ENCODE measurements at regions not wholly inside any gene's neighbourhood (a gene's known extent, or its start where the extent isn't known, plus 50 kb on each side); places are given as distances from the start of the nearest gene placed in this dataset.
A peak's percentile ranks its signal among the peaks of the same experiment; 100 is the strongest.
"Not testable (repeated sequence)": the region's sequence is repeated elsewhere in the genome, so short reads cannot be mapped to it uniquely, and the experiment has no call there.

DNA sequence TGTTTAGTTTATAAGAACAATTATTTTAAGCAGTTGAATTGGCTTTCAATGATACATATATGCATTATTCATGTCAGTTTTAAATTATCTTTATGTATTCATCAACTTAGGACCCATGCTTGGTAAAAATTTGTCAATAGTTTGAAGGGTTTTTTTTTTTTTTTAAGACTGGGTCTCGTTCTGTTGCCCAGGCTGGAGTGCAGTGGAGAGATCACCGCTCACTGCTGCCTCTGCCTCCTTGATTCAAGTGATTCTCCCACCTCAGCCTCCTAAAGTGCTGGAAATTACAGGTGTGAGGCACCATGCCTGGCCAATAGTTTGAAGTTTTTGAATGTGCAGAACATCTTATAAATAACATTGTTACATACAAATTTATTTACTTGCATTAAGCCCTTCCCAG is 1671.0 kb upstream of the B3GALT2 start:
- no peaks in the 10 kb centered on the region for H3K4me1 ChIP-seq
- ATAC-seq (no peak), DNase-seq (no peak)
- no peak overlapping the region for H3K4me3 ChIP-seq
- intact Hi-C loops (cut with DNase I) = no loop called here
- no peaks in the 10 kb centered on the region for H3K27me3 ChIP-seq
- H3K36me3 ChIP-seq = no peaks in the 10 kb centered on the region
- TF ChIP-seq, protein P1, sequence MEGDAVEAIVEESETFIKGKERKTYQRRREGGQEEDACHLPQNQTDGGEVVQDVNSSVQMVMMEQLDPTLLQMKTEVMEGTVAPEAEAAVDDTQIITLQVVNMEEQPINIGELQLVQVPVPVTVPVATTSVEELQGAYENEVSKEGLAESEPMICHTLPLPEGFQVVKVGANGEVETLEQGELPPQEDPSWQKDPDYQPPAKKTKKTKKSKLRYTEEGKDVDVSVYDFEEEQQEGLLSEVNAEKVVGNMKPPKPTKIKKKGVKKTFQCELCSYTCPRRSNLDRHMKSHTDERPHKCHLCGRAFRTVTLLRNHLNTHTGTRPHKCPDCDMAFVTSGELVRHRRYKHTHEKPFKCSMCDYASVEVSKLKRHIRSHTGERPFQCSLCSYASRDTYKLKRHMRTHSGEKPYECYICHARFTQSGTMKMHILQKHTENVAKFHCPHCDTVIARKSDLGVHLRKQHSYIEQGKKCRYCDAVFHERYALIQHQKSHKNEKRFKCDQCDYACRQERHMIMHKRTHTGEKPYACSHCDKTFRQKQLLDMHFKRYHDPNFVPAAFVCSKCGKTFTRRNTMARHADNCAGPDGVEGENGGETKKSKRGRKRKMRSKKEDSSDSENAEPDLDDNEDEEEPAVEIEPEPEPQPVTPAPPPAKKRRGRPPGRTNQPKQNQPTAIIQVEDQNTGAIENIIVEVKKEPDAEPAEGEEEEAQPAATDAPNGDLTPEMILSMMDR (IDR thresholded peaks at IDR 0.05) = no peak
- H3K27ac ChIP-seq = no peak overlapping the region
- H3K9me3 ChIP-seq = peaks cover 0 to 24% of the 10 kb centered on the region in 2 donors

DNA sequence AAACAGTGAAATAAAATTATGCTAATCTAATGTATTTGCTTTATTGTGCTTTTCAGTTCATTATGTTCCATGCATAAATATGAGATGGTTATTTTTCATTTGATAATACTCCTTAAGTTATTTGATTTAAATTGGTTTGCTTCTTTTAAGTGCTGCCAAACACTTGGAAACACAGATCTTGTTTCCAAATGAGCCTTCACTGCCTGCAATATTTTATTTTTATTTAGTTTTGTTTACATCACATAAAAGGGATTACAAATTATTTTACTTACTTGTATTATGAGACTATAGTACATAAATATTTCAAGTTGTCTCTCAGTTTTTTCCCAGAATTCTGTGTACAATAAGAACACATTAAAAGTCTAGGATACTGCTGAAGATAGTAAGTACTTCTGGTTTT is 1662.4 kb upstream of the B3GALT2 start:
- peak in 2 of 4 donors; percentile 26 to 43 for DNase-seq
- Histone ChIP-seq H3K9me3 (no peaks in the 10 kb centered on the region), H3K4me1 (no peaks in the 10 kb centered on the region), H3K36me3 (no peaks in the 10 kb centered on the region), H3K27ac (no peak overlapping the region), H3K27me3 (no peaks in the 10 kb centered on the region), H3K4me3 (no peak overlapping the region)
- TF ChIP-seq, protein P1 (IDR thresholded peaks at IDR 0.05) = no peak
- no peak for ATAC-seq
- intact Hi-C loops (cut with DNase I) = no loop called here

DNA sequence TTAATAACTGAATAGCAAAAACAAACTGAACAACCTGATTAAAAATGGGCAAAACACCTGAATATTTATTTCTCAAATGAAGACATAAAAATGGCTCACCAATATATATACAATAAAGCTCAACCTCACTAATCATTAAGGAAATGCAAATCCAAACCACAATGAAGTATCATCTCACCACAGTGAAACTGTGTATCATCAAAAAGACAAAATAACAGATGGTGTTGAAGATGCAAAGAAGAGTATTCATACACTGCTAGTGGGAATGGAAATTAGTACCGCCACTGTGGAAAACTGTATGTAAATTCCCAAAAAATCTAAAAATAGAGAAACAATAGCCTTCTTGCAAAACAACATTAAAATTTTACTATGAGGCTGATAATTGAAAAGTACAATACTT is 1660.1 kb upstream of the B3GALT2 start:
- H3K27ac ChIP-seq = no peak overlapping the region
- TF ChIP-seq, protein P1 (IDR thresholded peaks at IDR 0.05) = no peak
- H3K4me1 ChIP-seq = no peaks in the 10 kb centered on the region
- H3K4me3 ChIP-seq = no peak overlapping the region
- no peaks in the 10 kb centered on the region for H3K27me3 ChIP-seq
- ATAC-seq (no peak), DNase-seq (no peak)
- H3K9me3 ChIP-seq = no peaks in the 10 kb centered on the region
- intact Hi-C loops (cut with DNase I) = no loop called here
- H3K36me3 ChIP-seq = no peaks in the 10 kb centered on the region

DNA sequence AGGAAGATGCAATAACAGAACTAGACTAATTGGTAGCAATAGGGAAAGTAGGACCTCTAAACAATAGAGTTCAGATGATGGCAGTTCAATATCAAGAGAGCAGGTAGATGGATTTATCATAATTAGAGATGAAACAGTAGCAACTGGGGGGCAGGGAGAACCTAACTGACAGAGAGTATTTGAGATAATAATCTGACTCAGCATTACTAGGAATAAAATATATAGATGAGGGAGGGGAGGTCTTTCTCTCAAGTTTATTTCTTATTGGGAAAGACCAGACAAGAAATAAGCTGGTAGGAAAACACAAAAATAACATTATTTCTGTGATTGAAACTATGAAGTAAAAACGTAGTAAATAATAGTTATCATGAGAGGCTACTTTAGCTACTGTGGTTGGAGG is 1656.7 kb upstream of the B3GALT2 start:
- H3K27ac ChIP-seq = no peak overlapping the region
- H3K36me3 ChIP-seq = no peaks in the 10 kb centered on the region
- H3K4me3 ChIP-seq = no peak overlapping the region
- no peaks in the 10 kb centered on the region for H3K9me3 ChIP-seq
- intact Hi-C loops (cut with DNase I) = no loop called here
- TF ChIP-seq, protein P1 (IDR thresholded peaks at IDR 0.05) = no peak
- DNase-seq = no peak
- no peaks in the 10 kb centered on the region for H3K4me1 ChIP-seq
- no peak for ATAC-seq
- no peaks in the 10 kb centered on the region for H3K27me3 ChIP-seq

- intact Hi-C loops (cut with DNase I) = no loop called here
- no peaks in the 10 kb centered on the region for H3K36me3 ChIP-seq
- no peak overlapping the region for H3K27ac ChIP-seq
- no peaks in the 10 kb centered on the region for H3K27me3 ChIP-seq
- H3K4me3 ChIP-seq = no peak overlapping the region
- no peaks in the 10 kb centered on the region for H3K9me3 ChIP-seq
- TF ChIP-seq, protein P1 (IDR thresholded peaks at IDR 0.05) = no peak
- ATAC-seq (no peak), DNase-seq (no peak)
- no peaks in the 10 kb centered on the region for H3K4me1 ChIP-seq
These were observed 1646.7 kb upstream of the B3GALT2 start for GRCh38 chr1:194833111-194833510.

DNA sequence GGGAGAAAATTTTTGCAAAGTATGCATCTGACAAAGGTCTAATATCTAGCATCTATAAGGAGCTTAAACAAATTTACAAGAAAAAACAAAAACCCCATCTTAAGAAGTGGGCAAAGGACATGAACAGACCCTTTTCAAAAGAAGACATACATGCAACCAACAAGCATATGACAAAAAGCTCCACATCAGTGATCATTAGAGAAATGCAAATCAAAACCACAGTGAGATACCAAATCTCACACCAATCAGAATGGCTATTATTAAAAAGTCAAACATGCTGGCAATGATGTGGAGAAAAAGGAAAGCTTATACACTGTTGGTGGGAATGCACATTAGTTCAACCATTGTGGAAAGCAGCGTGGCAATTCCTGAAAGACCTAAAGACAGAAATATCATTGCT is 1645.2 kb upstream of the B3GALT2 start:
- not testable (repeated sequence) for H3K9me3 ChIP-seq

More for the DNA sequence above, 1645.2 kb upstream of the B3GALT2 start:
- DNase-seq; H3K36me3 ChIP-seq; H3K4me1 ChIP-seq; ATAC-seq; H3K4me3 ChIP-seq; H3K27me3 ChIP-seq; intact Hi-C loops (cut with DNase I); H3K27ac ChIP-seq: not testable (repeated sequence)

Measured in left lung (tissue), 4 donors.